ENCODE measurements at regions not wholly inside any gene's neighbourhood (a gene's known extent, or its start where the extent isn't known, plus 50 kb on each side); places are given as distances from the start of the nearest gene placed in this dataset.
"Not testable (repeated sequence)": the region's sequence is repeated elsewhere in the genome, so short reads cannot be mapped to it uniquely, and the experiment has no call there.

DNA sequence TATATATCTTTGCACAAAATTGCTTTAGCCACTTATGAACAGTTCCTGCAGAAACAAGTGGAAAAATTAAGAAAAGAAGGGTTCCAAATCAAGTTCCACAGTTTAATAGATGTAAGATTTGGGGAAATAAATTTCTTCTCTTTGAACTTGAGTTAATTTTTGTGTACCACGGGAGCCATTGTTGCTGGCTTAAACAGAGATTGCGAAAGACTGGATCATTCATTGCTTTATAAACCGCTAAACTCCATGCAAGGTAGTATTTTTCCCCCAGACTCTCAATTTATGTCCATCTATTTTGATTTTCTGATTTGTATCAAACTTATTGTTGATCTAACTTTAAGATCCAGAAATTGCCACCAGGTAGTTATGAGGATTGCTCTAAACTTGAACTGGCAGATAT lies 246.1 kb upstream of the ADGRL4 start:
- Histone ChIP-seq H3K9ac (ENCODE audit: low read depth in 1 of 2, low read length in 2 of 2) (no peak overlapping the region), H3K36me3 (ENCODE audit: control insufficient read depth in 4 of 4, insufficient read depth in 3 of 4, low read depth in 1 of 4, low read length in 3 of 4) (no peaks in the 10 kb centered on the region), H3K4me1 (ENCODE audit: control insufficient read depth in 4 of 4, insufficient read depth in 4 of 4, low read length in 3 of 4) (peaks cover 0 to 2% (median 0%) of the 10 kb centered on the region in 4 donors), H3K27me3 (ENCODE audit: control insufficient read depth in 4 of 4, insufficient read depth in 4 of 4, low read length in 3 of 4) (peaks cover 0 to 3% (median 0%) of the 10 kb centered on the region in 4 donors), H3K4me3 (ENCODE audit: low read depth in 1 of 3, low read length in 3 of 3) (no peak overlapping the region), H3K27ac (ENCODE audit: low read depth in 1 of 2, low read length in 2 of 2) (no peak overlapping the region), H3K9me3 (ENCODE audit: control insufficient read depth in 4 of 4, low read length in 3 of 4) (no peaks in the 10 kb centered on the region)
- TF ChIP-seq, protein P1, sequence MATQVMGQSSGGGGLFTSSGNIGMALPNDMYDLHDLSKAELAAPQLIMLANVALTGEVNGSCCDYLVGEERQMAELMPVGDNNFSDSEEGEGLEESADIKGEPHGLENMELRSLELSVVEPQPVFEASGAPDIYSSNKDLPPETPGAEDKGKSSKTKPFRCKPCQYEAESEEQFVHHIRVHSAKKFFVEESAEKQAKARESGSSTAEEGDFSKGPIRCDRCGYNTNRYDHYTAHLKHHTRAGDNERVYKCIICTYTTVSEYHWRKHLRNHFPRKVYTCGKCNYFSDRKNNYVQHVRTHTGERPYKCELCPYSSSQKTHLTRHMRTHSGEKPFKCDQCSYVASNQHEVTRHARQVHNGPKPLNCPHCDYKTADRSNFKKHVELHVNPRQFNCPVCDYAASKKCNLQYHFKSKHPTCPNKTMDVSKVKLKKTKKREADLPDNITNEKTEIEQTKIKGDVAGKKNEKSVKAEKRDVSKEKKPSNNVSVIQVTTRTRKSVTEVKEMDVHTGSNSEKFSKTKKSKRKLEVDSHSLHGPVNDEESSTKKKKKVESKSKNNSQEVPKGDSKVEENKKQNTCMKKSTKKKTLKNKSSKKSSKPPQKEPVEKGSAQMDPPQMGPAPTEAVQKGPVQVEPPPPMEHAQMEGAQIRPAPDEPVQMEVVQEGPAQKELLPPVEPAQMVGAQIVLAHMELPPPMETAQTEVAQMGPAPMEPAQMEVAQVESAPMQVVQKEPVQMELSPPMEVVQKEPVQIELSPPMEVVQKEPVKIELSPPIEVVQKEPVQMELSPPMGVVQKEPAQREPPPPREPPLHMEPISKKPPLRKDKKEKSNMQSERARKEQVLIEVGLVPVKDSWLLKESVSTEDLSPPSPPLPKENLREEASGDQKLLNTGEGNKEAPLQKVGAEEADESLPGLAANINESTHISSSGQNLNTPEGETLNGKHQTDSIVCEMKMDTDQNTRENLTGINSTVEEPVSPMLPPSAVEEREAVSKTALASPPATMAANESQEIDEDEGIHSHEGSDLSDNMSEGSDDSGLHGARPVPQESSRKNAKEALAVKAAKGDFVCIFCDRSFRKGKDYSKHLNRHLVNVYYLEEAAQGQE (IDR thresholded peaks at IDR 0.05), result no peak
- no peak for DNase-seq (ENCODE audit: low spot score)
- 83% methylated on average over 3 of the region's 3 CpGs for WGBS

DNA sequence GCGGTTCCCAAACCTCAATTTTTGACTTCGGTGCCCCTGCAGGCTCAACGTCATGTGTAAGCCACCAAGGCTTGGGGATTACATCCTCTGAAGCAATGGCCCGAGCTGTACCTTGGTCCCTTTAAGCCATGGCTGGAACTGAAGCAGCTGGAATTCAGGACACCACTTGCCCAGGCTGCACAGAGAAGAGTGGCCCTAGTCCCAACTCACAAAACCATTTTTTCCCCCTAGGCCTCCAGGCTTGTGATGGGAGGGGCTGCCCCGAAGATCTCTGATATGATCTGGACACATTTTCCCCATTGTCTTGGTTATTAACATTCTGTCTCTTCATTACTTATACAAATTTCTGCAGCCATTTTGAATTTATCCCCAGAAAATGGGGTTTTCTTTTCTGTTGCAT lies 233.3 kb upstream of the ADGRL4 start:
- H3K36me3 ChIP-seq (ENCODE audit: control insufficient read depth in 4 of 4, insufficient read depth in 3 of 4, low read depth in 1 of 4, low read length in 3 of 4), result no peaks in the 10 kb centered on the region
- TF ChIP-seq YY1 (IDR thresholded peaks at IDR 0.05) (no peak), EGR1 (IDR thresholded peaks at IDR 0.05; ENCODE audit: low read depth in 2 of 2) (no peak), FOXA2 (IDR thresholded peaks at IDR 0.05) (no peak), HNF4G (IDR thresholded peaks at IDR 0.05) (no peak)
- 82% methylated on average over 5 of the region's 5 CpGs for WGBS

DNA sequence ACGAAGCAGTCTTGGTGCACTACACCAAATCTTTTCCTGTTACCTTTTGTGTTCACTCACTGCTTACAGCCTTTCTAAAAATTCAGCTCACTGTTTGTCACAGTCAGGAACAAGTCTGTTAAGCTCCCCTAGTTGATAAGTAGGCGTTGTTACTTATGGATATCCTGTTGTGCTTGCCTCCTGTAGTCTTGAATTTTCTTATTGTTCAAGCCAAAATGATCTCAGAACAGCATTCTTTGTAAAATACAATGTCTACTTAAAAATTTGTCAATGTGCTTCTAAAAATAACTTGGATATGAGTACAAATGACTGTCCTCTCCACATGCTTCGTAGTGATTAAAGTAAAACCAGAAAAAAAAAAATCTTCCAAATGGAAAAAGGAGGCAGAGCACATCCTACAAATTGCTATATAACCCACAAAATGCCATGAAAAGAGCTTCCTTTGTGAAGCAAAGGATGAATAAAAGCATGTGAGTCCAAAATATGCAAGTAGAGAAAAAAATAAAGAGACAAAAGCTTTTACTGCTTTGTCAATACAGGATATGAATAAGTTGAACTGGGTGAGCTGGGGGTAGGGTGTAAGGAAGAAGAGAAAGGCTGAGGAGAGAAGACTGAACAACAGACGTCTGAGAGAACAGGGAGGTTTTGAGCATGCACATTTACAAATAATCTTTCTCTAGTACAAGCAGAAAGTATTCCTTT lies 228.9 kb upstream of the ADGRL4 start:
- H3K4me3 ChIP-seq (ENCODE audit: low read depth in 1 of 3, low read length in 3 of 3), result no peak overlapping the region
- DNase-seq (ENCODE audit: low spot score), result no peak
- WGBS, result 17% methylated on average over 4 of the region's 4 CpGs
- no peak for TF ChIP-seq RXRA (IDR thresholded peaks at IDR 0.05)
- H3K27ac ChIP-seq (ENCODE audit: low read depth in 1 of 2, low read length in 2 of 2), result no peak overlapping the region
- no peaks in the 10 kb centered on the region for H3K4me1 ChIP-seq (ENCODE audit: control insufficient read depth in 4 of 4, insufficient read depth in 4 of 4, low read length in 3 of 4)
- no peaks in the 10 kb centered on the region for H3K9me3 ChIP-seq (ENCODE audit: control insufficient read depth in 4 of 4, low read length in 3 of 4)
- H3K27me3 ChIP-seq (ENCODE audit: control insufficient read depth in 4 of 4, insufficient read depth in 4 of 4, low read length in 3 of 4), result peaks cover 0 to 3% (median 0%) of the 10 kb centered on the region in 4 donors
- no peak overlapping the region for H3K9ac ChIP-seq (ENCODE audit: low read depth in 1 of 2, low read length in 2 of 2)
- H3K36me3 ChIP-seq (ENCODE audit: control insufficient read depth in 4 of 4, insufficient read depth in 3 of 4, low read depth in 1 of 4, low read length in 3 of 4), result no peaks in the 10 kb centered on the region

More for the DNA sequence above, 233.3 kb upstream of the ADGRL4 start:
- Histone ChIP-seq H3K9ac (ENCODE audit: low read depth in 1 of 2, low read length in 2 of 2) (no peak overlapping the region), H3K27me3 (ENCODE audit: control insufficient read depth in 4 of 4, insufficient read depth in 4 of 4, low read length in 3 of 4) (peaks cover 0 to 3% (median 0%) of the 10 kb centered on the region in 4 donors), H3K4me1 (ENCODE audit: control insufficient read depth in 4 of 4, insufficient read depth in 4 of 4, low read length in 3 of 4) (no peaks in the 10 kb centered on the region), H3K4me3 (ENCODE audit: low read depth in 1 of 3, low read length in 3 of 3) (no peak overlapping the region), H3K27ac (ENCODE audit: low read depth in 1 of 2, low read length in 2 of 2) (no peak overlapping the region), H3K9me3 (ENCODE audit: control insufficient read depth in 4 of 4, low read length in 3 of 4) (no peaks in the 10 kb centered on the region)
- no peak for DNase-seq (ENCODE audit: low spot score)

DNA sequence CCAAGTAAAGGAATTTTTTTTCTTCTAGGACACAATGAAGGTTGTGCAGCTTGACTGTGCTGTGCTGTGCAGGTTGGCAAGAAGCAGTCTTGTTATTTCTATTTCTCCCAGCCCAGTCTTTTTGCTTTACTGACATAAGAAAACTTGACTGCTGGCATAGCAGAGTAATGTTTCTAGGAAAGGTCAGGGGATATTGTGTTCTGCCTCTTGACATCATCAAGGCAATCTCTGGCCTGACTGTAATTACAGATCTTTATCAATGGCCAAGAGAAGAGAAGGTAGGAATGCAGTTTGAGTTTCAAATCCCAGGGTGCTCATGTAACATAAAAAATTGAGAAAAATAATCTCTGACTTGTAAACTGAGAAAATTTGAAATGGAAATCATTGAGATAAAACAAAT lies 226.3 kb upstream of the ADGRL4 start:
- Histone ChIP-seq H3K4me3 (ENCODE audit: low read depth in 1 of 3, low read length in 3 of 3) (no peak overlapping the region), H3K27ac (ENCODE audit: low read depth in 1 of 2, low read length in 2 of 2) (no peak overlapping the region), H3K9ac (ENCODE audit: low read depth in 1 of 2, low read length in 2 of 2) (no peak overlapping the region), H3K27me3 (ENCODE audit: control insufficient read depth in 4 of 4, insufficient read depth in 4 of 4, low read length in 3 of 4) (peaks cover 0 to 3% (median 0%) of the 10 kb centered on the region in 4 donors), H3K9me3 (ENCODE audit: control insufficient read depth in 4 of 4, low read length in 3 of 4) (no peaks in the 10 kb centered on the region), H3K36me3 (ENCODE audit: control insufficient read depth in 4 of 4, insufficient read depth in 3 of 4, low read depth in 1 of 4, low read length in 3 of 4) (no peaks in the 10 kb centered on the region), H3K4me1 (ENCODE audit: control insufficient read depth in 4 of 4, insufficient read depth in 4 of 4, low read length in 3 of 4) (no peaks in the 10 kb centered on the region)
- DNase-seq (ENCODE audit: low spot score), result no peak
- no peak for TF ChIP-seq YY1 (IDR thresholded peaks at IDR 0.05)
- no peak for TF ChIP-seq HNF4A (conservative IDR thresholded peaks at IDR 0.05)
- TF ChIP-seq GABPA (IDR thresholded peaks at IDR 0.05 in 1 of 2, conservative IDR thresholded peaks at IDR 0.05 in 1 of 2), result no peak
- TF ChIP-seq, protein P2, sequence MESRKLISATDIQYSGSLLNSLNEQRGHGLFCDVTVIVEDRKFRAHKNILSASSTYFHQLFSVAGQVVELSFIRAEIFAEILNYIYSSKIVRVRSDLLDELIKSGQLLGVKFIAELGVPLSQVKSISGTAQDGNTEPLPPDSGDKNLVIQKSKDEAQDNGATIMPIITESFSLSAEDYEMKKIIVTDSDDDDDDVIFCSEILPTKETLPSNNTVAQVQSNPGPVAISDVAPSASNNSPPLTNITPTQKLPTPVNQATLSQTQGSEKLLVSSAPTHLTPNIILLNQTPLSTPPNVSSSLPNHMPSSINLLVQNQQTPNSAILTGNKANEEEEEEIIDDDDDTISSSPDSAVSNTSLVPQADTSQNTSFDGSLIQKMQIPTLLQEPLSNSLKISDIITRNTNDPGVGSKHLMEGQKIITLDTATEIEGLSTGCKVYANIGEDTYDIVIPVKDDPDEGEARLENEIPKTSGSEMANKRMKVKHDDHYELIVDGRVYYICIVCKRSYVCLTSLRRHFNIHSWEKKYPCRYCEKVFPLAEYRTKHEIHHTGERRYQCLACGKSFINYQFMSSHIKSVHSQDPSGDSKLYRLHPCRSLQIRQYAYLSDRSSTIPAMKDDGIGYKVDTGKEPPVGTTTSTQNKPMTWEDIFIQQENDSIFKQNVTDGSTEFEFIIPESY (IDR thresholded peaks at IDR 0.05), result no peak
- TF ChIP-seq, protein P3, sequence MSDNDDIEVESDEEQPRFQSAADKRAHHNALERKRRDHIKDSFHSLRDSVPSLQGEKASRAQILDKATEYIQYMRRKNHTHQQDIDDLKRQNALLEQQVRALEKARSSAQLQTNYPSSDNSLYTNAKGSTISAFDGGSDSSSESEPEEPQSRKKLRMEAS (IDR thresholded peaks at IDR 0.05), result no peak
- TF ChIP-seq FOXA1 (IDR thresholded peaks at IDR 0.05), result no peak

DNA sequence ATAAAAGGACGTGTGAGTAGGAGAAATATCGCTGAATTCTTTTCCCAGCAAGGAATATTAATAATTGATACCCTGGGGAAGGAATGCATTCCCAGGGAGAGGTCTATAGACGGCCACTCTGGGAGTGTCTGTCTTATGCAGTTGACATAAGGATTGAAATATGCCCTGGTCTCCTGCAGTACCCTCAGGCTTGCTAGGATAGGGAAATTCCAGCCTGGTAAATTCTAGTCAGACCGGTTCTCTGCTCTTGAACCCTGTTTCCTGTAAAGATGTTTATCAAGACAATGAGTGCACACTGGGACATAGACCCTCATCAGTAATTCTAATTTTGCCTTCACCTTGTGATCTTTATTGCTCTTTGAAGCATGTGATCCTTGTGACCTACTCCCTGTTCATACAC lies 224.2 kb upstream of the ADGRL4 start:
- H3K4me3 ChIP-seq (ENCODE audit: low read depth in 1 of 3, low read length in 3 of 3); H3K36me3 ChIP-seq (ENCODE audit: control insufficient read depth in 4 of 4, insufficient read depth in 3 of 4, low read depth in 1 of 4, low read length in 3 of 4); H3K27me3 ChIP-seq (ENCODE audit: control insufficient read depth in 4 of 4, insufficient read depth in 4 of 4, low read length in 3 of 4); H3K9me3 ChIP-seq (ENCODE audit: control insufficient read depth in 4 of 4, low read length in 3 of 4); DNase-seq (ENCODE audit: low spot score); H3K4me1 ChIP-seq (ENCODE audit: control insufficient read depth in 4 of 4, insufficient read depth in 4 of 4, low read length in 3 of 4); H3K9ac ChIP-seq (ENCODE audit: low read depth in 1 of 2, low read length in 2 of 2); H3K27ac ChIP-seq (ENCODE audit: low read depth in 1 of 2, low read length in 2 of 2): not testable (repeated sequence)
- 68% methylated on average over 4 of the region's 4 CpGs for WGBS

Data from liver (tissue), 7 donors.